T-helper 22 cell (primary cell): ENCODE measurements at regions not wholly inside any gene's neighbourhood (a gene's known extent, or its start where the extent isn't known, plus 50 kb on each side); places are given as distances from the start of the nearest gene placed in this dataset.
"Not testable (repeated sequence)": the region's sequence is repeated elsewhere in the genome, so short reads cannot be mapped to it uniquely, and the experiment has no call there.

Experiments
- DNase-seq: peaks from one replicate; pipeline ENCODE4 v3.0.0-alpha.2; 2020; ENCODE audit warnings: low read depth

DNA sequence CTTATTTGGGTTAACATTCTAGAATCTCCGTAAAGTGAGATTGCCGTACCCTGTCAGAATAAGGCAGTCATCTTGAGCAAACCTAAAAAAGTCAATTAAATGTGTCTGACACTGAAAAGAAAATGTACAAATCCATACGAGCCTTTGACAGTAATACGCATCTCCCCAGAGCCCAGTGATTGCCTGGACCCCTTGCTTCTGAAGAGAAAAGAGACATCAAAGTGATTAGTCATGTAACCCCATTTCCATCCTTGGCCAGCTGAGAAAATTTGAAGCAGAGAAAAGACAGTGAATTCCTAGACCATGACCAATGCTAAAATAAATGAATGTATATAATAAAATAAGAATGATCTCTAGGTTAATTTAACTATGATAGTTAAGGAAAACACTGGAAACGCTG is 1499.4 kb downstream of the SUCLG1 start:
- DNase-seq: no peak

DNA sequence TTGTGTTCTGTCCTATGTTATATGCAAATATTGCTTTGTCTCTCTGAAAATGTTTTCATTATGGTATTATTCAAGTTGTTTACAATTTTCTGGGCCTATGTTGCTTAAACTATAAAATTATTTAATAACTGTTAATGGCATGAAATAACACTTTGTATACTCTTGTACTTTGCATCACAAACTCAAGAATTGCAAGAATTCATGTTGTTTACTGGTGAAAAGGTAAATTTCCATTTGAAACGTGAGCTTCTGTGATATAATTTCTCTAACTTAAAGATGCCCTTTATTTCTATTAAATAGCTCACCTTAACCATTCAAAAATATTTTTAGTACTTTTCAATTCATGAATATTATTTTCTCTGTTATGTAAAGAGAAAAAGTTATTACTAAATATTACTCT is 1504.2 kb downstream of the SUCLG1 start:
- DNase-seq: no peak

DNA sequence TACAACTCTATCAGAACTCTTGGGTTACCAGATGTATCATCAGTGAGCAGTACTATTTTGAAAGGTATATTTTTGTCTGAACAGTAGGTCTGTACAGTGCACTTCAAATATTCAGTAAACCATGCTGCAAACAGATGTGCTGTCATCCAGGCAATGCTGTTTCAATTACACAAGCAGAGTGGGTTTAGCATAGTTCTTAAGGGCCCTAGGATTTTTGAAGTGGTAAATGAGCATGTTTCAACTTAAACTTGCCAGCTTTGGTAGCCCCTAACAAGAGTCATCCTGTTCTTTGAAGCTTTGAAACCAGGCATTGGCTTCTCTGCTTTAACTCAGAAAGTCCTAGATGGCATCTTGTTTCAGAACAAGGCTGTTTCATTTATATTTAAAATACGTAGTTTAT is 1519.9 kb downstream of the SUCLG1 start:
- no peak for DNase-seq

DNA sequence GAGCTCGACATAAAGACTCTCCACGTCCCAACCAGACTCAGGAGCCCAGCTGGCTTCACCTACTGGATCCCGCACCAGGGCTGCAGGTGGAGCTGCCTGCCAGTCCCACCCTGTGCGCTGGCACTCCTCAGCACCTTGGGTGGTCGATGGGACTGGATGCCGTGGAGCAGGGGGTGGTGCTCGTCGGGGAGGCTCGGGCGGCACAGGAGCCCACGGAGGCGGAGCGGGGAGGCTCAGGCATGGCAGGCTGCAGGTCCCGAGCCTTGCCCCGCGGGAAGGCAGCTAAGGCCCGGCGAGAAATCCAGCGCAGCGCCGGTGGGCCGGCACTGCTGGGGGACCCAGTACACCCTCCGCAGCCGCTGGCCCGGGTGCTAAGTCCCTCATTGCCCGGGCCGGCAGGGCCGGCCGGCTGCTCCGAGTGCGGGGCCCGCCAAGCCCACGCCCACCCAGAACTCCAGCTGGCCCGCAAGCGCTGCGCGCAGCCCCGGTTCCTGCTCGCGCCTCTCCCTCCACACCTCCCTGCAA is 1520.7 kb downstream of the SUCLG1 start:
- DNase-seq: not testable (repeated sequence)

DNA sequence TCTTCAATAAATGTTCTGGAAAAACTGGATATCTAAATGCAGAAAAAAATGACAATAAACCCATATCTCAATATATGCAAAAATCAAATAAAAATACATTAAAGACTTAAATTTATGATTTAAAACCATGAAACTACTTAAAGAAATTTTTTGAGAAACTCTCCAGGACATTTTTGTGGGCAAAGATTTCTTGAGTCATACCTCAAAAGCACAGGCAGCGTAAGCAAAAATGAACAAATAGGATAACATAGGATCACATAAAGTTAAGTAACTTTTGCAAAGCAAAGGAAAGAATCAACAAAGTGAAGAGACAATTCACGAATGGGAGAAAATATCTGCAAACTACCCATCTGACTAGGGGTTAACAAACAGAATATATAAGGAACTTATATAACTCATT is 1545.5 kb downstream of the SUCLG1 start:
- DNase-seq: no peak

DNA sequence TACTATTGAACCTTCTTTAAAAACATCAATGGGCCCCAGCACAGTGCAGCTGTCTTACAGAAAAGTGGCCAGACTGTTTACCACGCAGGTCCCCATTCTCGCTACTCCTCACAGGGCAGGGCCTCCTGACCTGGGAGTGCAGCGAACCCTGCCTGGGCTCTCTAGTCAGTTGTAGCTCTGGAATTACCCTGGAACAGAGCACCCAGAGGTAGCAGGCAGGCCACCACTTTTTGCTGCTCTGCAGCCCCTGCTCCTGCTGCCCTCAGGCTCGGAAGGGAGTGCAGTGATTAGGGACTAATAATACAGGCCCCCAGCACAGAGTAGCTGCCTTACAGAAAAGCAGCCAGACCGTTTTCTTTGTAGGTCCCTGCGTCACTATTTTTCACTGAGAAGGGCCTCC is 1563.0 kb downstream of the SUCLG1 start:
- DNase-seq: no peak

DNA sequence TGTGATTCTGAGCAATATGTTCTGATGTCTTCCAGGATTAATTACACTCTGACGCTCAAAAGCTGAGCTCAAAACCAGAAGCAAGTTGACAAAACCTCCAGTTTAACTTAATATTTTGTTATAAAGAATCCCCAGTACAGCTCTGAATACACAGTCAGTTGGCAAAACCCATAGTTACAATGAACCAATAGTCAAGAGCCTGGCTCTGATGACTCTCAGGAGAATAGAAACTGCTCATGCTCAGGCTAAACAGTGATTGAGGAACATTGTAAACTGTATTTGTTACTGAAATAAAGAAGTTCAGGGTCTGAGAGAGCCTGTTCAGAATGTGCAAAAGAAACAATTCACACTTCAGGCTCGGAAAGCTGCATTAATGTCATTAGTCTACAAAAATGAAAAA is 1565.9 kb downstream of the SUCLG1 start:
- no peak for DNase-seq

DNA sequence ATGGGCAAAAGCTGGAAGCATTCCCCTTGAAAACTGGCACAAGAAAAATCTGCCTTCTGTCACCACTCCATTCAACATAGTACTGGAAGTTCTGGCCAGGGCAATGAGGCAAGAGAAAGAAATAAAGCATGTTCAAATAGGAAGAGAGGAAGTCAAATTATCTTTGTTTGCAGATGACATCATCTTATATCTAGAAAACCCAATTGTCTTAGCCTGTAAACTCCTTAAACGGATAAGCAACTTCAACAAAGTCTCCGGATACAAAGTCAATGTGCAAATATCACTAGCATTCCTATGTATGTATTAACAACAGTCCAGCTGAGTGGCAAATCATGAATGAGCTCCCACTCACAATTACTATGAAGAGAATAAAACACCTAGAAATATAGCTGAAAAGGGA is 1579.3 kb downstream of the SUCLG1 start:
- no peak for DNase-seq

DNA sequence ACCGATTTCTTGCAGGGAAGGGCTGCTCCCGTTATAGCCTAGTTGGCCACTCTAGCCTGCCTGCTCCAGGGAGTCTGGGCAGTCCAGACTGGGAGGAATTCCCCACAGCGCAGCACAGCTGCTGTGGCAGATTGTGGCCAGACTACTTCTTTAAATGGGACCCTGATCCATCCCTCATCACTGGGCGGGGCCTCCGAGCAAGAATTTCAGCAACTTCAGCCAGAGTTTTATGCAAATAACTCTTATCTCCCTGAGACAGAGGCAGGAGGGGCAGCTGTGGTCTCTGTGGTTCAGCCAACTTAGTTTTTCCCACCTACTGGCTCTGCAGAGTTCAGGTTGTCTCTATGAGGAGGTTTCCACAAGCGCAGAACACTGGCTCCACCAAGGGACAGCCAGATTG is 1583.2 kb downstream of the SUCLG1 start:
- DNase-seq: no peak

DNA sequence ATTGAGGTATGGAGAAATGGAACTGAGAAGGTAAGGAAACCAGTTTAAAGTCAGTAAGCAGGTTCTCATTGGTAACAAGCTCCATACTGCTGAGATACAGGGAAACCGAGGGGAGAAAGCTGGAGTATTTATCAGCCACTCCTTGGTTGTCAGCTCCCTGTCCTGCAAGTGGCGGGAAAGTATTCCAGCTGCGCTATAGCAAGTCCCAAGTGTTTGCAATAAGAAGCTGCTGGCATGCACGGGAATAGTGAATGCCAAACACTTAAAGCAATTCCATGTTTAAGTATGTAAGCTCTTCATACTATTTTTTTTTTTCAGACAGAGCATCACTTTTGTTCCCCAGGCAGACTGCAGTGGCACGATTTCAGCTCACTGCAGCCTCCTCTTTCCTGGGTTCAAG is 1601.1 kb downstream of the SUCLG1 start:
- no peak for DNase-seq

DNA sequence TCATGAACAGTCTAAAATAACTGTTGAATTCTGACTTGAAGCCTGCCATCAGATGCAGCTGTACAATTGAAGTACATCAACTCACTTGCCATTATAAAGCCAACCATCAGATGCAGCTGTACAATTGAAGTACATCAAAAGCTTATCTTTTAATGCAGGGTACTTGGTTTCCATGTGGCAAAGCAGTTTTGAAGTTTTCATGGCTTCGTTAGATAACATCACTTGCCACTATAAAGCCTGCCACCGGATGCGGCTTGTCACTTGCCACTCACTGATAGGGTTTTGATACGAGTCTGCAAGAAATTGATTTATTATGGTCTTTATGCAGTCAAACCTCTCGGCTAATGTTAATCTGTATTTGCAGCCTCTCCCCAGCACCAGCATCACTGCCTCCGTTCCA is 1605.8 kb downstream of the SUCLG1 start:
- DNase-seq: no peak

DNA sequence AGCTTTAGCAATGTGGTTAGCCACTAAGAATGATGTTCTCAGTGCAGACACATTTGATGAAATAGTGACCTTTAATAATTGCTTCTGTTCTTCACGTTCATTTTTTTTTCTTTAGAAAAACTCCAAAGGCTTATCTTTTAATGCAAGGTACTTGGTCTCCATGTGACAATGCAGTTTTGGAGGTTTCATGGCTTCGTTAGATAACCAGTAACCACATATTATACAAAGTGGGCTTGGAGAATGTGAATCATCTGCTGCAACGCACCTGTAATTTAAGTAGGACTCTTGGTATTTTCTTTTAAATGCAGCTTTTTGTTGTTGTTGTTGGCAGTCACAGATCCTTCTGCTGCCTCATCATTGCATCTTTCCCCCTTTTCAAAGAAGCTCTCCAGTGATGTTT is 1606.3 kb downstream of the SUCLG1 start:
- DNase-seq: no peak

DNA sequence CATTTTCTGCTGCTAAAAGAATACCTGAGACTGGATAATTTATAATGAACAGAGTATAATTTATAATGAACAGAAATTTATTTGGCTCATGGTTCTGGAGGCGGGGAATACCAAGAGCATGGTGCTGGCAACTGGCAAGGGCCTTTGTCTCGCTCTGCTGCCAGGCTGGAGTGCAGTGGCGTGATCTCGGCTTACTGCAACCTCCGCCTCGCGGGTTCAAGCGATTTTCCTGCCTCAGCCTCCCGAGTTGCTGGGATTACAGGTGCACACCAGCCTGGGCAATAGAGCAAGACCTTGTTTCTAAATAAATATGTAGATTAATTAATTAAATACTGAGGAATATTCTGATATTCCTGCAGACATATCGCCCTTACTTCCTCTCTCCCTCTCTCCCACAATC is 1610.8 kb downstream of the SUCLG1 start:
- no peak for DNase-seq

DNA sequence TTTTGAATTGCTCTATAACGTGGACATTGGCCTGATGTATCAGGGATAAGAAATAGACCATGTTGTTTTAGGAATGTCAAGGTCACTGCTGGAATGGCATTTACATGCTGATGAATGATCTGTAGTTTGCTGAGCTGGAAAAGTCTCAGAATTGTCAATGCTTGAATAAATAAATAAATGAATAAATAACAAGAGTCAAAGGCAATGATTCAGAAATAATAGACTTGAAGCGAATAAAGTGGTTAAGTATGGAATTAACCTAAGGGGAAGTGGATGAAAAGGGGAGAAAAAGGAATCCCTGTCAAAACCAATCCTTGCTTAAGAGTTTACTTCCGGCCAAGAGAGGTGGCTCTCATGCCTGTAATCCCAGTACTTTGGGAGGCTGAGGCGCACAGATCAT is 1620.0 kb downstream of the SUCLG1 start:
- DNase-seq: no peak

DNA sequence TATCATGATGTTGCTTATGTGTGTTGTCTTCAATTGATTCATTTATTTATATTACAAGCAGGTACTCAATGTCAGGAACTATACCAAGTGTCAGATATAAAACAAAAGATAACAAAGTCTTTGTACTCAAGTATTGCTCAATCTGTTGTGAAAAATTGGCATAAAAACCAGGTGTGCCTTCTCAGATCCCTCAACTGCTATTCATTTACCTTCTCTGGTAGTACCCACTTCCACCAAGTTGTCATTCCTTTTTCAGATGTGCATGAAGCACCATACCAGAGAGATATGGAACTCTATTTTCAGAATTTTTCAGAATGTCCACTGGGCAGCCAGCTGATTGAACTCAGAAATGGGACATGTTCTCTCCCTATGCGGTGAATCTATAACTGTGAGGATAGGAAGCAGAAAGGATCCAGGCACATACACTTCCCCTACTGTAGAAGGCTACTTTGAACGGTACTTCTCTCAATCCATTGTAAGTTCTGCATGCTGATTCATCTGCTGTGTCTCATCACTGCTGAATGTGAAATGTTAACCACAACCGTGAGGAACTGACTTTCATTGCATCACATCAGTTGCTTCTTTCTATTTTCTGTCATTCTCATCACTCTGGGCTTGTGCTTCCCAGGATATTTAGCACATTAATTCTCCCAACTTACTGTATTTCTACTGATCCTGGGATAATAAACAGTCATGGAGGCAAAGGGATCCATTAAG is 1621.3 kb downstream of the SUCLG1 start:
- no peak for DNase-seq

DNA sequence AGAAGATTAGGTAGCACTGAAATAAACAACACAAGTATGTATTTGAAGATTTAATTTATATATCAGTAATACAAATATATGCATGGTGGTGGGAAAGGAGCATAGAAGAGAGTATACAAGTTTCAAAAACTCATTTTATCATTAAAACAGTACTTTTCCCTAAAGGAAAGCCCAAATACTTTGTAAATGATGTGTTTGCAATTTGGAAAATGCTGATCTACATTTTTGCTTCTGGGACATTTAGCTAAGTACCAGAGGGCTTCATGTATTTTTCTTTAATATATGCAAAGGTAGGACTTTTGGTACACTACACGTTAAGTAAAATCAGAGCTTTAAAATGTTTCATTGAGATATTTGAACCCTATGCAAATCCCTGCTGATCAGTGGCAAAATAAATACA is 1624.2 kb downstream of the SUCLG1 start:
- no peak for DNase-seq

DNA sequence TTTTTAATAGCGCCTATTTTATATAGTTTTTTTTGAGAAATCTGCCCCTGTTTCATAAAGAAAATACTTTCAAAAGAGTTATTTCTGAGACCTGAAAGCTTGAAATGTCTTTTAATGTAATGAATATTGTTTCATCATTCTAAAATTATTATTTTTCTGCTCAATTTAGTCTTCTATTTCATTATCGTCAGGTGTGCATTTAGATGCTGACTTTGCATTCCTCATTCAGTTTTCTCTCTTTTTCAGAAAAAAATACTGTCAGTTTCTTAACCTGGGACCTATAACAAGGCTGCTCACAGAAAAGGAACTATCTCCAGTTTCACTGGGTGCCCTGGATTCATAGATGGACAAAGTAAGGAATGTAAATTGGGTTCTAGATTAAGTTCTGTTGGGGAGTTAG is 1631.7 kb downstream of the SUCLG1 start:
- DNase-seq: no peak

DNA sequence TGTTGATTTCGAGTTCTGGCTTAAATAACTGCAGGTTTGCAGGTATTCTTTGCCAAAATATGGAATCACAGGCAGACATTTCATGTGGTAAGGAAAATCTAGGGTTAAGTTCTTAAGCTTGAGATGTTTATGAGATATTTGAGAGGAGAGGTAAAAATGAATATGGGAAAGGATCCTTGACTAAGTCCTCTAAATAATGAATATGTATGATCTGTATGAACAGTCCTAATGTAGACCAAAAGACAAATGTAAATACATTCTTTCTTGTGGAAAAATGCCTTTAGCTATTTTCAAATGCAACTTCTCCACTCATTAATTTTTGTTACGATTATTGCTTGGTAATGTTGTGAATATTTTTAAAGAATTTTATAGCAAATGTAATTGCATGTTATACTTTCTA is 1632.6 kb downstream of the SUCLG1 start:
- DNase-seq: no peak

DNA sequence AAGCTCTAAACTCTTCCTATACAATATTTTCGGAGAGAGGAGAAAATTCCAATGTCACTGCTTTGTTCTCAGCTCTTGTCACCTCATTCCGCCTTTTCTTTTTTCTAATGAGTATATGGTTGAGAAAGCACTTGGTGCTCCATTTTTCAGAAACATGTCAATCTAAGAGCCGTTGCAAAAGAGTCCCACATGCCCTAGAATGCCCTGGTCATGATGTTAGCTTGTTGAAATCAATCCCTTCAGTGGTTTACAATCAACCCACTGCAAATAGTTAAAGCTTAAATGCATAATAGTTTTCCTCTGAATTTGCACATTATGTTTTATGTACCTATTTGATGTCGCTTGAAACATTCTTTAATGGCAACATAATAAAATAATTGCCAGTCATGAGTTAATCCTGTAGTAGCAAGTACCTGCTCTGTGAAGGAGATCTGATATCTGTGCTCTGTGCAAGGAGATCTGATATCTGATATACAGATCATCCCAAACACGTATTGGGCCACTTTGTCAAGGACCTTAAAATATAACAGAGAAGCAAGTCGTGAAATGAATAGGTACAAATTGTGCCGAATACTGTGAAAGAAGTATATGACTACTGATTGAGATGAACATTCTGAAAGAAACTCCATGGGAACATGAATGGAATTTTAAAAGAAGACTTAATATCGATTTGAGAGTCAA is 1633.5 kb downstream of the SUCLG1 start:
- no peak for DNase-seq

DNA sequence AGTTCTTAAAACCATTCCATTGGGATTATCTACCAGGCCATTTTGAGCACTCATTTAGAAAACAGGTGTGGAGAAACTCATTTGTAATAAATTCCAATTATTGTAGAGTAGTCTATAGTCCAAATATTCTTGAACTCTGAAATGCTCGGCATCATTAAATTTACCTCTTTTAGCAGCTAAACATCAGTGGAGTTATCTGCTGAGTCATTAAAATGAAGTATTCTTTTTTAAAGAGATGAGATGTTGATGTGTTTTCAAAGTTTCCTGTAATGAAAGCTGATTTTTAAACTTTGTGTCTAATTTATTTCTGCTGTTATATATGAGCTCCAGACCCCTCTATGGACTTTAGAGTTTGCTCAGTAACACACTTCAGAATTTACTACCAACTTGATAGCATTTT is 1635.2 kb downstream of the SUCLG1 start:
- no peak for DNase-seq

DNA sequence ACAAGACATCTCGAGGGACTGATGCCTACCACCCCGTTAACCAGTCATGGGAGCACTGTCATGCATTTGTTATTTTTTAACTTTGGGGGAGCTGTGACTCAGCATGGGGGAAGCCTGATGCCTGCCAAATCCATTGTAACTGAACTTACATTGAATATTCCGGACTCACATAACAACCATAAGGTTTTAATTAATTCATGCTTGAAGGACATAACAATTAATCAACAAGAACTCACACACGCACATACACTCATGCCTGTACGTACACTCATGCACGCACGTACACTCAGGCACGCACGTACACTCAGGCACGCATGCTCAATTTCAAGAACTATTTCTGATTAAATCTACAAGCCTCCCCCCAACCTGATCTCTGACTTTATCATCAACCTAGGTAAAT is 1639.1 kb downstream of the SUCLG1 start:
- no peak for DNase-seq

DNA sequence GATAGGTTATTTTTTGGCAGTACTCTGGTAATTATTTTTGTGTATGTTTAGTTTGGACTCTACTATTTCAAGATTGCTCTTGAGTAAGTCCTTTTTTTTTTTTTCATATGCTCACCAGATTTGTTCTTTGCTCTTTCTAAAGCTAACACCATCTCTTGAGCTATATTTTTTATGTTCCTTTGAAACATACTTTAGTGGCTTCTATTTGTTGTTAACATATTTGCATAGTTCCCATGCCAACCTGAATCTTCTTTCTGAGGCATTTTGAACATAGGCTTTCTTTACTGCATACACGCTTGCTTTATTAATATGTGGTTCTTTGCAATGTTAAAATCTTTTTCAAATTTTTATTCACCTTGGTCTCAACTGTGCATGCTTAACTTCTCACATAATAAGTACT is 1644.9 kb downstream of the SUCLG1 start:
- DNase-seq: no peak

DNA sequence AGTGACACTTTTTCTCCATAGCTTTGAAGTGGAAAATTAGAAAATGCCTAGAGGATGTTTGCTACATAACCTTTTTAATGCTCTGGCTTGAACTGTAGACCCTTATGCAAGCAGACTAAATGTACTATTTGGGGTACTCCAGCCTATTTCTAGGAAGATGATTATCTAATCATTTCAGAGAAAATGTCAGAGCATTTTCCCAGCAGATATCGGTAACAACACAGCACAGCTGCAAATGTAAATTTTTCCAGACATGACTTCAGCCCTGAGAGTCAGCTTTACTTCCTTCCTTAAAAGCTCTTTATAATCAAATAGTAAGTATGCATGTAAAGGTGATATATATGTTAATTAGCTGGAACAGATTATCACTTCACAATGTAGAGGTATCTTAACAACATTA is 1647.1 kb downstream of the SUCLG1 start:
- DNase-seq: no peak

DNA sequence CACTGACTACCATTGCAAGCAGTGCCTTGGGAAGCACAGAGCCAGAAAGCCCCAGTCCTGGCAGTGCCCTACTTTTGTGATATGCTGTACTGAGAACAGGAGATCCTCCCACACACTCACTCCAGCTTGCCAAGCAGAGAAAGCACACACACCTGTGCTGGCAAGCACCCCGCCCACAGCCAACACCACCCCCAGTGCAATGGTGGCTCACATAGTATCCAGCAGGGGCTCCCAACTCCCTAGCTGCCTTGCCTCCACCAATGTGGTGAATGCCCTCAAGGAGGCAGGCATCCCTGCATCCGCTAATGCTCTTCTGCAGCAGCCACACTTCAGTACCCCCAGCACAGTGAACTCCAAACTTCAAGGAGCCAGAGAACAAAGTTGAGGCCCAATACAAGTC is 1655.8 kb downstream of the SUCLG1 start:
- DNase-seq: no peak
